Tibial nerve (tissue), 4 donors: ENCODE measurements at regions not wholly inside any gene's neighbourhood (a gene's known extent, or its start where the extent isn't known, plus 50 kb on each side); places are given as distances from the start of the nearest gene placed in this dataset.

Experiments
- CTCF ChIP-seq, 5 experiments: fragments of 200-600 bp in 3 of 5; fragments of 450-650 bp in 2 of 5; sonication (generic) in 3 of 5; IDR thresholded peaks; one replicate each; pipeline ENCODE4 v1.5.1; 2016 to 2019; ENCODE audit warnings: antibody characterized with exemption in 5 of 5, mild to moderate bottlenecking in 3 of 5, moderate library complexity in 2 of 5
- EP300 ChIP-seq, 2 donors: sonication (generic); formaldehyde crosslinking; IDR thresholded peaks; one replicate each; pipeline ENCODE4 v1.6.1; 2017; ENCODE audit warnings: antibody characterized with exemption in 2 of 2, mild to moderate bottlenecking in 1 of 2
- POLR2A ChIP-seq, 2 donors: fragments of 450-650 bp; IDR thresholded peaks; one replicate each; pipeline ENCODE4 v1.6.1; 2017; ENCODE audit warnings: antibody characterized with exemption in 2 of 2, mild to moderate bottlenecking in 2 of 2, moderate library complexity in 2 of 2

GRCh38 chr2:147792966-147793617, 51.7 kb upstream of the ACVR2A start:
- TF ChIP-seq POLR2A (IDR thresholded peaks at IDR 0.05) (no peak), CTCF (IDR thresholded peaks at IDR 0.05) (no peak), EP300 (IDR thresholded peaks at IDR 0.05) (no peak)
